ENCODE measurements at regions not wholly inside any gene's neighbourhood (a gene's known extent, or its start where the extent isn't known, plus 50 kb on each side); places are given as distances from the start of the nearest gene placed in this dataset.

DNA sequence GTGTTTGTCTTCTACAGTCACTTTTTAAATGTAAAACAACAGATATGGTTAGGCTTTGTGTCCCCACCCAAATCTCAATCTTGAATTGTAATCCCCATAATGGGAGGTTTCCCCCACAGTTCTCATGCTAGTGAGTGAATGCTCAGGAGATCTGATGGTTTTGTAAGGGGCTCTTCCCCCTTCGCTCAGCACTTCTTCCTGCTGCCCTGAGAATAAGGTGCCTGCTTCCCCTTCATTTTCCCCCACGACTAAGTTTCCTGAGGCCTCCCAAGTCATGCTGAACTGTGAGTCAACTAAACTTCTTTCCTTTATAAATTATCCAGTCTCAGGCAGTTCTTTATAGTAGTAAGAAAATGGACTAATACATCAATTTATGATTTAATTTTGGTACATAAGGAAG lies 118.0 kb upstream of the SNTG2 start:
- TF ChIP-seq CTCF (IDR thresholded peaks at IDR 0.05) (no peak), EP300 (IDR thresholded peaks at IDR 0.05) (no peak), POLR2AphosphoS5 (IDR thresholded peaks at IDR 0.05) (no peak), POLR2A (IDR thresholded peaks at IDR 0.05) (no peak)
